OCI-LY1 (cell line): ENCODE measurements at regions not wholly inside any gene's neighbourhood (a gene's known extent, or its start where the extent isn't known, plus 50 kb on each side); places are given as distances from the start of the nearest gene placed in this dataset.

Experiments used
- EZH2 ChIP-seq: fragments of 200-600 bp; sonication (generic), shearing (Covaris generic); IDR thresholded peaks from 2 replicates; pipeline ENCODE4 v1.8.0; 2017; ENCODE audit warnings: borderline replicate concordance, mixed run types, mild to moderate bottlenecking, antibody characterized with exemption, low read length, moderate library complexity, mixed read lengths
- TF ChIP-seq, protein P1 (sequence below): fragments of 200-600 bp; sonication (generic), shearing (Covaris generic); IDR thresholded peaks from 2 replicates; pipeline ENCODE4 v1.5.1; 2017; ENCODE audit warnings: mild to moderate bottlenecking, antibody characterized with exemption, low read length, moderate library complexity, mixed read lengths

DNA sequence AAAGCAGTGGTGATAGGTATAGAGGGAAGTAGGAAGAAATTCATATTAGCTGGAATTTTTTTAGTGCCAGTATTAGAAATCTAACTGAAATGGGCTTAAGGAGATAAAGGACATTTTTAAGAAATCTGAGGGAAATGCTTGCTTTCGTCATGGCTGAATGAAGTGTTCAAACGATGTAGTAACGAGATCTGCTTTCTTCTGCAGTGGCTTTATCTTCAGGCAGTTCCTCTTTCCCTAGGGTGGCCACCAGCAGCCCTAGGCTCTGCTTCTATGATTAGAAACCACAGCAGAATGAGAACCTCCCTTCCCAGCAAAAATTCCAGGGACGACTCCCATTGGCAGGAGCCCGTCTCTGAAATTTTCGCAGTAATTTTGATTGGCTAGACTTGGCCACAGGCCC, 163.9 kb upstream of the FRMD6 start:
- TF ChIP-seq, protein P1, sequence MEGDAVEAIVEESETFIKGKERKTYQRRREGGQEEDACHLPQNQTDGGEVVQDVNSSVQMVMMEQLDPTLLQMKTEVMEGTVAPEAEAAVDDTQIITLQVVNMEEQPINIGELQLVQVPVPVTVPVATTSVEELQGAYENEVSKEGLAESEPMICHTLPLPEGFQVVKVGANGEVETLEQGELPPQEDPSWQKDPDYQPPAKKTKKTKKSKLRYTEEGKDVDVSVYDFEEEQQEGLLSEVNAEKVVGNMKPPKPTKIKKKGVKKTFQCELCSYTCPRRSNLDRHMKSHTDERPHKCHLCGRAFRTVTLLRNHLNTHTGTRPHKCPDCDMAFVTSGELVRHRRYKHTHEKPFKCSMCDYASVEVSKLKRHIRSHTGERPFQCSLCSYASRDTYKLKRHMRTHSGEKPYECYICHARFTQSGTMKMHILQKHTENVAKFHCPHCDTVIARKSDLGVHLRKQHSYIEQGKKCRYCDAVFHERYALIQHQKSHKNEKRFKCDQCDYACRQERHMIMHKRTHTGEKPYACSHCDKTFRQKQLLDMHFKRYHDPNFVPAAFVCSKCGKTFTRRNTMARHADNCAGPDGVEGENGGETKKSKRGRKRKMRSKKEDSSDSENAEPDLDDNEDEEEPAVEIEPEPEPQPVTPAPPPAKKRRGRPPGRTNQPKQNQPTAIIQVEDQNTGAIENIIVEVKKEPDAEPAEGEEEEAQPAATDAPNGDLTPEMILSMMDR, result no peak
- TF ChIP-seq EZH2, result no peak
